HFF-Myc (cell line): ENCODE measurements at regions not wholly inside any gene's neighbourhood (a gene's known extent, or its start where the extent isn't known, plus 50 kb on each side); places are given as distances from the start of the nearest gene placed in this dataset.
"Not testable (repeated sequence)": the region's sequence is repeated elsewhere in the genome, so short reads cannot be mapped to it uniquely, and the experiment has no call there.

ENCODE experiments used
- DNase-seq: peaks from one replicate; pipeline ENCODE4 v3.0.0-alpha.2; 2011; ENCODE audit warnings: low read depth; ENCODE audit errors: extremely low read depth
- H3K4me3 ChIP-seq: replicated peaks from 2 replicates; pipeline ENCODE4 v1.5.1; 2011; ENCODE audit warnings: low read depth, mild to moderate bottlenecking, control low read depth, low read length
- CTCF ChIP-seq: IDR thresholded peaks from 2 replicates; pipeline ENCODE4 v1.5.1; 2012; ENCODE audit warnings: mild to moderate bottlenecking, low read depth, low read length, control low read depth; ENCODE audit errors: missing control alignments

- no peak for DNase-seq
- H3K4me3 ChIP-seq: no peak overlapping the region
- TF ChIP-seq CTCF: no peak
Observed at GRCh38 chr6:19391926-19392325, 445.2 kb upstream of the ID4 start.

GRCh38 chr6:19394051-19394450, 443.1 kb upstream of the ID4 start:
- no peak overlapping the region for H3K4me3 ChIP-seq
- DNase-seq: no peak
- TF ChIP-seq CTCF: no peak

DNA sequence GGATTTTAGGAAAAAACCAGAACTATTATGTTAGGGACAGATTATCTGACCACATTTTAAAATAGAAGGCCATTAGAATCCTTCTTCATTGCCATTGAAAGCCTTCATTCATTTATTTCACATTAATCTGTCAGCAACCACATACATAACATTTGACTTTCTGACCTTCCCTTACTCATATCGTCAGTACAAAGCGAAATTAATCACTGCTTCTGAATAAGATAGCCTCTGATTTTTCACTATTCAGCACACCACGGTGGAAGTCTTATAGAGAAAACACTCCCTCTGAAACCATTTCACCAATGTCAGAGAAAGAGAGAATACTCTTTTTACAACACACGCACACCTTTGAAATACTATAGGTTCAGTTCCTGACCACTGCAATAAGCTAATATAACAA, 442.5 kb upstream of the ID4 start:
- no peak for DNase-seq
- TF ChIP-seq CTCF: no peak
- no peak overlapping the region for H3K4me3 ChIP-seq

DNA sequence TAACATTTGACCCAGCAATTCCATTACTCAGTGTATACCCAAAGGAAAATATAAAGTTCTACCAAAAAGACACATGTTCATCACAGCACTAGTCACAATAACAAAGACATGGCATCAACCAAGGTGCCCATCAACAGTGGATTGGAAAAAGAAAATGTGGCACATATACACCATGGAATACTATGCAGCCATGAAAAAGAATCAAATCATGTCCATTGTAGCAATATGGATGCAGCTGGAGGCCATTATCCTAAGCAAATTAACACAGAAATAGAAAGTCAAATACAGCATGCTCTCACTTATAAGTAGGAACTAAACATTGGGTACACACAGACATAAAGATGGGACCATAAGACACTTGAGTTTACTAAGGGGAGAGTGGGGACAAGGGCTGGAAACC, 441.9 kb upstream of the ID4 start:
- no peak for TF ChIP-seq CTCF
- no peak for DNase-seq
- no peak overlapping the region for H3K4me3 ChIP-seq

DNA sequence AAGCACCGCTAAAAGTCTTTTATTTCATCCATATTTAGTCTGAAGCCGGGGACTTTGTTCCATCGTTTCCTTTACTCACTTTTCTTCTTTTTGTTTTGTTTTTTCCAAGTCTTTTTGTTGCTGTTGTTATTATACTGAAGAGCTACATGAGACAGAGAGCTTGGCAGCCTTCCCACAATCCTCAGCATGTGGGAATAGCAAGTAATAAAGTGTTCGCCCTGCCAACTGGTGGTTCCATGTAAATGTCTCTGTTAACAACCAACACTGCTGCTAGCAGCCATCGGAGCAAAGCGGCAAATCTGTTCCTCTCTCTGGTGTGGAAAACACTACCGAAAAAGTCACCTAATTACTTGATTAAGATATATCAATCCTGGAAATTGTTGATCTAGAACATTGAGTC, 437.8 kb upstream of the ID4 start:
- no peak for TF ChIP-seq CTCF
- no peak for DNase-seq
- no peak overlapping the region for H3K4me3 ChIP-seq

GRCh38 chr6:19404884-19405283, 432.3 kb upstream of the ID4 start:
- not testable (repeated sequence) for H3K4me3 ChIP-seq, DNase-seq

GRCh38 chr6:19408331-19408730, 428.8 kb upstream of the ID4 start:
- TF ChIP-seq CTCF: no peak
- DNase-seq: no peak
- no peak overlapping the region for H3K4me3 ChIP-seq

DNA sequence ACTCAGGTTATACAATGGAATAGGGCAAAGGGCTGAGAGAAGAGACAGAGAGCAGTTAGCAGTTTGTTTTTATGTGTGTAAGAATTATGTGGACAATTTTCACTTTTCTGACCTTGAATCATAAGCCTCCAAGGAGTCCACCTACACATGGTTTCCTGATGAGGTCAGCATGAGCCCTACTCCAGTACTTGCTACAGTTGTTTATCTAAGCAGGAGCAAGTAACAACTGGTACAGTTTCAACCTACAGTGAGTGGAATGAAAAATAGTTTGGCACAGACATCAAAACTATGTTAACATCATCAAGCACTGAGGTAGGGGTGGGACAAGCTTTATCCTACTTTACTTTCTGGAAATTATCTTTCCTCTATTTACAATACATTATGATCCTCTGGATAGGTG, 426.7 kb upstream of the ID4 start:
- DNase-seq: no peak
- no peak for TF ChIP-seq CTCF
- no peak overlapping the region for H3K4me3 ChIP-seq
